Suprapubic skin (tissue), 4 donors: ENCODE measurements at regions not wholly inside any gene's neighbourhood (a gene's known extent, or its start where the extent isn't known, plus 50 kb on each side); places are given as distances from the start of the nearest gene placed in this dataset.

Experiments
- CTCF ChIP-seq, 2 donors: fragments of 200-600 bp in 1 of 2; fragments of 450-650 bp in 1 of 2; sonication (generic) in 1 of 2; IDR thresholded peaks; one replicate each; pipeline ENCODE4 v1.5.1; 2016 to 2019; ENCODE audit warnings: antibody characterized with exemption in 2 of 2, mild to moderate bottlenecking in 1 of 2, moderate library complexity in 1 of 2
- POLR2A ChIP-seq, 2 donors: fragments of 450-650 bp; IDR thresholded peaks; one replicate each; pipeline ENCODE4 v1.6.1; 2017; ENCODE audit warnings: antibody characterized with exemption in 2 of 2, mild to moderate bottlenecking in 2 of 2, moderate library complexity in 2 of 2
- POLR2AphosphoS5 ChIP-seq, 3 donors: sonication (generic); formaldehyde crosslinking; IDR thresholded peaks; one replicate each; pipeline ENCODE4 v1.6.1; 2017; ENCODE audit warnings: antibody characterized with exemption in 3 of 3

- TF ChIP-seq CTCF (IDR thresholded peaks at IDR 0.05), result no peak
- no peak for TF ChIP-seq POLR2AphosphoS5 (IDR thresholded peaks at IDR 0.05)
- TF ChIP-seq POLR2A (IDR thresholded peaks at IDR 0.05), result no peak
Observed at GRCh38 chr4:1551211-1551610, 132.9 kb downstream of the FAM53A start.
